NT2/D1 (cell line): ENCODE measurements at regions not wholly inside any gene's neighbourhood (a gene's known extent, or its start where the extent isn't known, plus 50 kb on each side); places are given as distances from the start of the nearest gene placed in this dataset.

ENCODE experiments used
- SUZ12 ChIP-seq: IDR thresholded peaks from 2 replicates; pipeline ENCODE4 v1.6.1; 2011; ENCODE audit not compliant: insufficient read length, insufficient read depth; ENCODE audit errors: extremely low read depth
- YY1 ChIP-seq: IDR thresholded peaks from 2 replicates; pipeline ENCODE4 v1.6.1; 2011; ENCODE audit not compliant: insufficient read length, insufficient read depth
- ZNF274 ChIP-seq: IDR thresholded peaks from 2 replicates; pipeline ENCODE4 v1.6.1; 2011; ENCODE audit warnings: mild to moderate bottlenecking, low read depth, low read length

- TF ChIP-seq YY1, result no peak
- TF ChIP-seq ZNF274, result no peak
- no peak for TF ChIP-seq SUZ12
Measured at GRCh38 chr15:72836676-72837330, 53.2 kb upstream of the ADPGK start.
